ENCODE measurements at regions not wholly inside any gene's neighbourhood (a gene's known extent, or its start where the extent isn't known, plus 50 kb on each side); places are given as distances from the start of the nearest gene placed in this dataset.

DNA sequence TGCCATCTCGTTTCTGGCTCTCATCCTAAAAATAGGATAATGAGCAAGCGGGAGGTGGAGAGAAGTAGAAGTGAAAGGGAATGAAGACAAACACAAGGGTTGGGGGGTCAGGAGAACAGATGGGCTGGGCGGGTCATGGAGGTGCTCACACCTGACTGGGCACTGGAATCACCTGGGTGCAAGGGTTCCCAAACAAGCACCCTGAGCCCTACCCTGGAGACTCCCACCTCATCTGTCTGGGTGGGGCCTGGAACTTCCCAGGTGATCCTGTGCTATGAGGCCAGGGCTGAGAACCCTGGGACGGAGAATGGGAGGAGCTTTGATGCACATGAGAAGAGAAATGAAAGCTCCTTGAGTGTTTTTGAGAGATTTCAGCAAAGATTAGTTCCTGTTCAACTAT lies 223.6 kb downstream of the ANKRD60 start:
- no peak for FAIRE-seq
- Histone ChIP-seq H3K27me3 (ENCODE audit: control insufficient read depth, insufficient read depth, low read length) (no peaks in the 10 kb centered on the region), H3K36me3 (ENCODE audit: control insufficient read depth in 2 of 3, insufficient read depth in 3 of 3, low read length in 3 of 3) (no peaks in the 10 kb centered on the region), H3K9me3 (ENCODE audit: control insufficient read depth in 2 of 3, insufficient read depth in 1 of 3, low read length in 3 of 3) (no peaks in the 10 kb centered on the region), H3K4me3 (ENCODE audit: low read length in 3 of 3) (no peak overlapping the region), H3K27ac (ENCODE audit: low read depth in 2 of 2, low read length in 2 of 2) (no peak overlapping the region), H3K4me1 (ENCODE audit: control insufficient read depth in 2 of 3, insufficient read depth in 2 of 3, low read depth in 1 of 3, low read length in 3 of 3) (no peaks in the 10 kb centered on the region), H3K9ac (ENCODE audit: low read length in 3 of 3) (no peak overlapping the region)
- intact Hi-C loops (cut with DNase I) = no loop called here
- TF ChIP-seq, protein P1, sequence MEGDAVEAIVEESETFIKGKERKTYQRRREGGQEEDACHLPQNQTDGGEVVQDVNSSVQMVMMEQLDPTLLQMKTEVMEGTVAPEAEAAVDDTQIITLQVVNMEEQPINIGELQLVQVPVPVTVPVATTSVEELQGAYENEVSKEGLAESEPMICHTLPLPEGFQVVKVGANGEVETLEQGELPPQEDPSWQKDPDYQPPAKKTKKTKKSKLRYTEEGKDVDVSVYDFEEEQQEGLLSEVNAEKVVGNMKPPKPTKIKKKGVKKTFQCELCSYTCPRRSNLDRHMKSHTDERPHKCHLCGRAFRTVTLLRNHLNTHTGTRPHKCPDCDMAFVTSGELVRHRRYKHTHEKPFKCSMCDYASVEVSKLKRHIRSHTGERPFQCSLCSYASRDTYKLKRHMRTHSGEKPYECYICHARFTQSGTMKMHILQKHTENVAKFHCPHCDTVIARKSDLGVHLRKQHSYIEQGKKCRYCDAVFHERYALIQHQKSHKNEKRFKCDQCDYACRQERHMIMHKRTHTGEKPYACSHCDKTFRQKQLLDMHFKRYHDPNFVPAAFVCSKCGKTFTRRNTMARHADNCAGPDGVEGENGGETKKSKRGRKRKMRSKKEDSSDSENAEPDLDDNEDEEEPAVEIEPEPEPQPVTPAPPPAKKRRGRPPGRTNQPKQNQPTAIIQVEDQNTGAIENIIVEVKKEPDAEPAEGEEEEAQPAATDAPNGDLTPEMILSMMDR (IDR thresholded peaks at IDR 0.05; ENCODE audit: borderline replicate concordance, extremely low read depth, insufficient read depth) = no peak
- DNase-seq = no peak

GRCh38 chr20:58004146-58004545 lies 224.3 kb downstream of the ANKRD60 start:
- Histone ChIP-seq H3K9ac (ENCODE audit: low read length in 3 of 3) (no peak overlapping the region), H3K4me3 (ENCODE audit: low read length in 3 of 3) (no peak overlapping the region), H3K27me3 (ENCODE audit: control insufficient read depth, insufficient read depth, low read length) (no peaks in the 10 kb centered on the region), H3K4me1 (ENCODE audit: control insufficient read depth in 2 of 3, insufficient read depth in 2 of 3, low read depth in 1 of 3, low read length in 3 of 3) (no peaks in the 10 kb centered on the region), H3K36me3 (ENCODE audit: control insufficient read depth in 2 of 3, insufficient read depth in 3 of 3, low read length in 3 of 3) (no peaks in the 10 kb centered on the region), H3K27ac (ENCODE audit: low read depth in 2 of 2, low read length in 2 of 2) (no peak overlapping the region), H3K9me3 (ENCODE audit: control insufficient read depth in 2 of 3, insufficient read depth in 1 of 3, low read length in 3 of 3) (no peaks in the 10 kb centered on the region)
- FAIRE-seq = no peak
- TF ChIP-seq, protein P1 (IDR thresholded peaks at IDR 0.05; ENCODE audit: borderline replicate concordance, extremely low read depth, insufficient read depth) = no peak
- intact Hi-C loops (cut with DNase I) = no loop called here
- no peak for DNase-seq

DNA sequence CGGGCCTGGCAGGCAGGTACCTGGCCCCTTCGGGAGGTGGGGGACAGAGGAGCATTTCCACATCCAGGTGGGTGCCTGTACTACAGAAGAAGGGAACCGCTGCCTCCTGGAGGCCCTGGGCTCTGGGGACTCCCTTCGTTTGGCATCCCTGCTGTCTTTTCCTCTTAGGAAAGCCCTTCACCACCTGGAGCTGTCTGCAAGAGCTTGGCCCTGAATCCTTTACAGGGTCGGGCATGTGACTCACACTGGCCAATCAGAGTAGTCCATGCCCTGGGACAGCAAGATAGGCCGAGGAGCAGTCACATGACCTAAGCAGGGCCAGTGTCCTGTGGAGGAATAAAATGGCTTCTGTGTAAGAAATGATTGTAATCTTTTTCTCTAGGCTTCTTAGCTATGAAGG lies 224.9 kb downstream of the ANKRD60 start:
- intact Hi-C loops (cut with DNase I) = no loop called here

DNA sequence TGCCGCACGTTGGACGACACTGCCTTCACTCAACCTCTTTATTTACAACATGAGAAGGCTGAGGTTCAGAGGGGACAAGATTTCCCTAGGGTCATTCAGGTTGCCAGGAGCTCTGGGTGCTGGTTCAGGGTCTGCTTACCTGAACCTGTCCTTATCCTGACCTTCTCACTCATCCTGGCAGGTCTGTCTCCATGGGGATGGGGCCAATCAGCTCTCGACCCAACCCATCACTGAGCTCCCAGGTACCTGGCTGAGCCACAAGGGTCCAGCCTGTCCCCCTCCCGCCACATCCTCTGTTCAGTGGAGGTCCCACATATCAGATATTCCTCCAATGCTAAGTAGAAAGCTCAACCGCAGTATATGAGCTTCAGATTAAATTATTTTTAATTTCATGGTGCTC lies 225.6 kb downstream of the ANKRD60 start:
- TF ChIP-seq, protein P1 (IDR thresholded peaks at IDR 0.05; ENCODE audit: borderline replicate concordance, extremely low read depth, insufficient read depth) = no peak
- Histone ChIP-seq H3K27me3 (ENCODE audit: control insufficient read depth, insufficient read depth, low read length) (no peaks in the 10 kb centered on the region), H3K4me1 (ENCODE audit: control insufficient read depth in 2 of 3, insufficient read depth in 2 of 3, low read depth in 1 of 3, low read length in 3 of 3) (no peaks in the 10 kb centered on the region), H3K27ac (ENCODE audit: low read depth in 2 of 2, low read length in 2 of 2) (no peak overlapping the region), H3K9me3 (ENCODE audit: control insufficient read depth in 2 of 3, insufficient read depth in 1 of 3, low read length in 3 of 3) (no peaks in the 10 kb centered on the region), H3K36me3 (ENCODE audit: control insufficient read depth in 2 of 3, insufficient read depth in 3 of 3, low read length in 3 of 3) (no peaks in the 10 kb centered on the region), H3K9ac (ENCODE audit: low read length in 3 of 3) (no peak overlapping the region), H3K4me3 (ENCODE audit: low read length in 3 of 3) (no peak overlapping the region)
- DNase-seq (no peak), FAIRE-seq (no peak)
- intact Hi-C loops (cut with DNase I) = no loop called here

More for the DNA sequence above, 224.9 kb downstream of the ANKRD60 start:
- no peaks in the 10 kb centered on the region for H3K4me1 ChIP-seq (ENCODE audit: control insufficient read depth in 2 of 3, insufficient read depth in 2 of 3, low read depth in 1 of 3, low read length in 3 of 3)
- DNase-seq = no peak
- H3K4me3 ChIP-seq (ENCODE audit: low read length in 3 of 3) = no peak overlapping the region
- TF ChIP-seq, protein P1 (IDR thresholded peaks at IDR 0.05; ENCODE audit: borderline replicate concordance, extremely low read depth, insufficient read depth) = no peak
- no peaks in the 10 kb centered on the region for H3K9me3 ChIP-seq (ENCODE audit: control insufficient read depth in 2 of 3, insufficient read depth in 1 of 3, low read length in 3 of 3)
- no peaks in the 10 kb centered on the region for H3K27me3 ChIP-seq (ENCODE audit: control insufficient read depth, insufficient read depth, low read length)
- no peak for FAIRE-seq
- no peaks in the 10 kb centered on the region for H3K36me3 ChIP-seq (ENCODE audit: control insufficient read depth in 2 of 3, insufficient read depth in 3 of 3, low read length in 3 of 3)
- no peak overlapping the region for H3K9ac ChIP-seq (ENCODE audit: low read length in 3 of 3)
- no peak overlapping the region for H3K27ac ChIP-seq (ENCODE audit: low read depth in 2 of 2, low read length in 2 of 2)

Measured in kidney (tissue), 13 donors.